H1 (cell line): ENCODE measurements at regions not wholly inside any gene's neighbourhood (a gene's known extent, or its start where the extent isn't known, plus 50 kb on each side); places are given as distances from the start of the nearest gene placed in this dataset.

ENCODE experiments used
- CTCF ChIA-PET: fragments of 300-600 bp; sonication (Branson Sonifier 250); formaldehyde crosslinking; loops from one replicate; lab custom pipeline; 2021; ENCODE audit not compliant: partially characterized antibody; lab: Charles Lee
- POLR2A ChIA-PET: fragments of 300-600 bp; sonication (Branson Sonifier 250); formaldehyde crosslinking; loops from one replicate; lab custom pipeline; 2021; ENCODE audit warnings: inconsistent platforms; ENCODE audit not compliant: partially characterized antibody; lab: Charles Lee
- DNase-seq, 2 experiments: peaks; one replicate each; pipeline versions ENCODE4 v3.0.0 to v3.0.0-alpha.2; 2010 to 2022; ENCODE audit warnings: low spot score in 2 of 2, low read depth in 1 of 2, mixed read lengths in 1 of 2
- FAIRE-seq: peaks from 2 replicates; lab custom pipeline; 2011; peaks lifted over from hg19 to GRCh38; lab: Jason Lieb, UNC
- H2AFZ ChIP-seq: 2 replicates; pipeline ENCODE4 v1.8.1; 2012; ENCODE audit warnings: low read length, inconsistent platforms
- H2AK5ac ChIP-seq: 2 replicates; pipeline ENCODE4 v1.6.1; 2013; ENCODE audit warnings: low read depth, low read length
- H2BK120ac ChIP-seq: replicated peaks from 2 replicates; pipeline ENCODE3; 2013; ENCODE audit warnings: low read depth, low read length, inconsistent platforms
- H2BK12ac ChIP-seq: 2 replicates; pipeline ENCODE4 v1.6.1; 2013; ENCODE audit warnings: low read depth, low read length
- H2BK15ac ChIP-seq: 2 replicates; pipeline ENCODE4 v1.6.1; 2013; ENCODE audit warnings: low read length
- H2BK20ac ChIP-seq: 2 replicates; pipeline ENCODE4 v1.6.1; 2013; ENCODE audit warnings: low read length
- H2BK5ac ChIP-seq: 2 replicates; pipeline ENCODE4 v1.6.1; 2013; ENCODE audit warnings: low read depth, low read length
- H3K14ac ChIP-seq: 2 replicates; pipeline ENCODE4 v1.6.1; 2013; ENCODE audit warnings: inconsistent platforms; ENCODE audit not compliant: insufficient read length
- H3K18ac ChIP-seq: 2 replicates; pipeline ENCODE4 v1.6.1; 2013; ENCODE audit warnings: low read length; ENCODE audit errors: extremely low read depth
- H3K23ac ChIP-seq: 2 replicates; pipeline ENCODE4 v1.6.1; 2013; ENCODE audit warnings: inconsistent platforms; ENCODE audit not compliant: insufficient read length
- H3K23me2 ChIP-seq: 2 replicates; pipeline ENCODE4 v1.6.1; 2013; ENCODE audit warnings: low read depth, low read length
- H3K27ac ChIP-seq: 2 replicates; pipeline ENCODE4 v1.6.1; 2011; ENCODE audit warnings: low read depth, low read length, inconsistent platforms
- H3K27me3 ChIP-seq, 4 experiments: replicated peaks in 1 of 4; 1 replicate in 1 of 4; 2 replicates in 3 of 4; pipeline versions ENCODE4 v1.6.1 to v1.8.1; 2011 to 2013; ENCODE audit warnings: low read length in 3 of 4, mild to moderate bottlenecking in 3 of 4, inconsistent platforms in 2 of 4, mixed read lengths in 2 of 4, moderate library complexity in 1 of 4; ENCODE audit not compliant: control insufficient read depth in 3 of 4, insufficient read depth in 3 of 4; ENCODE audit errors: extremely low read depth in 1 of 4
- H3K36me3 ChIP-seq, 4 experiments: 2 replicates each; pipeline versions ENCODE4 v1.6.1 to v1.8.1; 2011 to 2013; ENCODE audit warnings: mild to moderate bottlenecking in 4 of 4, low read length in 3 of 4, moderate library complexity in 2 of 4, control low read depth in 1 of 4, inconsistent platforms in 1 of 4; ENCODE audit not compliant: insufficient read depth in 4 of 4, control insufficient read depth in 2 of 4
- H3K4ac ChIP-seq: replicated peaks from 2 replicates; pipeline ENCODE3; 2013; ENCODE audit warnings: low read length, low read depth, mixed read lengths, inconsistent platforms; ENCODE audit not compliant: insufficient read length
- H3K4me1 ChIP-seq, 4 experiments: replicated peaks in 1 of 4; 1 replicate in 1 of 4; 2 replicates in 3 of 4; pipeline versions ENCODE4 v1.6.1 to v1.8.1; 2011 to 2013; ENCODE audit warnings: low read length in 3 of 4, inconsistent platforms in 2 of 4, mixed read lengths in 1 of 4; ENCODE audit not compliant: insufficient read depth in 4 of 4, control insufficient read depth in 3 of 4
- H3K4me2 ChIP-seq, 2 experiments: 2 replicates each; pipeline versions ENCODE4 v1.6.1 to v1.8.1; 2011 to 2013; ENCODE audit warnings: low read depth in 2 of 2, low read length in 2 of 2, control low read depth in 1 of 2, inconsistent platforms in 1 of 2, mild to moderate bottlenecking in 1 of 2; ENCODE audit not compliant: insufficient read depth in 1 of 2
- H3K4me3 ChIP-seq, 4 experiments: fragments of 200-600, 300-600 bp in 1 of 4; sonication (generic), shearing (Covaris generic), sonication (Bioruptor Twin) in 1 of 4; 2 replicates each; pipeline versions ENCODE4 v1.5.1 to v1.8.1; 2011 to 2016; ENCODE audit warnings: low read length in 4 of 4, low read depth in 3 of 4, control low read depth in 2 of 4, inconsistent platforms in 2 of 4, mild to moderate bottlenecking in 2 of 4, mixed read lengths in 1 of 4, moderate library complexity in 1 of 4; ENCODE audit not compliant: insufficient read depth in 2 of 4; ENCODE audit errors: extremely low read depth in 1 of 4
- H3K56ac ChIP-seq: replicated peaks from 2 replicates; pipeline ENCODE3; 2013; ENCODE audit warnings: low read depth, mild to moderate bottlenecking, mixed read lengths, low read length, inconsistent platforms; ENCODE audit not compliant: insufficient read length
- H3K79me1 ChIP-seq: 2 replicates; pipeline ENCODE4 v1.6.1; 2013; ENCODE audit warnings: low read depth, low read length, control low read depth
- H3K79me2 ChIP-seq, 2 experiments: 2 replicates each; pipeline versions ENCODE4 v1.6.1 to v1.8.1; 2012 to 2013; ENCODE audit warnings: low read length in 2 of 2, mild to moderate bottlenecking in 2 of 2, inconsistent platforms in 1 of 2; ENCODE audit not compliant: insufficient read depth in 2 of 2, control insufficient read depth in 1 of 2
- H3K9ac ChIP-seq, 4 experiments: replicated peaks in 1 of 4; 1 replicate in 1 of 4; 2 replicates in 3 of 4; pipeline versions ENCODE4 v1.6.1 to v1.8.1; 2011 to 2013; ENCODE audit warnings: low read depth in 3 of 4, low read length in 3 of 4, control low read depth in 2 of 4, mild to moderate bottlenecking in 2 of 4, moderate library complexity in 2 of 4, inconsistent platforms in 1 of 4; ENCODE audit errors: extremely low read depth in 1 of 4
- H3K9me3 ChIP-seq, 2 experiments: 2 replicates each; pipeline versions ENCODE4 v1.6.1 to v1.8.1; 2012 to 2013; ENCODE audit warnings: mild to moderate bottlenecking in 2 of 2, moderate library complexity in 2 of 2, control low read depth in 1 of 2, inconsistent platforms in 1 of 2, low read depth in 1 of 2, low read length in 1 of 2, mixed read lengths in 1 of 2; ENCODE audit not compliant: insufficient read depth in 2 of 2
- H4K20me1 ChIP-seq, 2 experiments: replicated peaks in 1 of 2; 2 replicates each; pipeline versions ENCODE3 to v1.8.1; 2011 to 2013; ENCODE audit warnings: inconsistent platforms in 2 of 2, low read length in 2 of 2, mild to moderate bottlenecking in 1 of 2; ENCODE audit not compliant: insufficient read depth in 2 of 2, control insufficient read depth in 1 of 2
- H4K5ac ChIP-seq: 2 replicates; pipeline ENCODE4 v1.6.1; 2013; ENCODE audit warnings: low read length, low read depth, mixed read lengths, inconsistent platforms; ENCODE audit not compliant: insufficient read length
- H4K8ac ChIP-seq: 2 replicates; pipeline ENCODE4 v1.8.0; 2013; ENCODE audit warnings: mild to moderate bottlenecking, moderate library complexity, low read length, inconsistent platforms; ENCODE audit not compliant: insufficient read depth; ENCODE audit errors: extremely low read depth
- H4K91ac ChIP-seq: replicated peaks from 2 replicates; pipeline ENCODE3; 2013; ENCODE audit warnings: low read length, mixed read lengths, inconsistent platforms; ENCODE audit not compliant: insufficient read length
- BCL11A ChIP-seq, 2 experiments: IDR thresholded peaks; one replicate each; pipeline ENCODE4 v1.6.1; 2011; ENCODE audit warnings: low read depth in 2 of 2, low read length in 2 of 2, mild to moderate bottlenecking in 2 of 2
- MAFK ChIP-seq: IDR thresholded peaks from 2 replicates; pipeline ENCODE4 v1.6.1; 2012; ENCODE audit warnings: low read depth, mild to moderate bottlenecking, improper control_type of control experiment, low read length
- POU5F1 ChIP-seq: IDR thresholded peaks from 2 replicates; pipeline ENCODE4 v1.6.1; 2011; ENCODE audit warnings: low read depth, mild to moderate bottlenecking, low read length, moderate library complexity
- RNF2 ChIP-seq: fragments of 200-900, 300-1000 bp; sonication (generic); IDR thresholded peaks from 2 replicates; pipeline ENCODE4 v1.7.1; 2016; ENCODE audit warnings: borderline replicate concordance, low read depth, mild to moderate bottlenecking, antibody characterized with exemption, low read length; ENCODE audit not compliant: poor library complexity, severe bottlenecking; ENCODE audit errors: missing control alignments
- SP1 ChIP-seq: IDR thresholded peaks from 2 replicates; pipeline ENCODE4 v1.6.1; 2011; ENCODE audit warnings: low read depth, low read length
- TBP ChIP-seq: IDR thresholded peaks from 2 replicates; pipeline ENCODE4 v1.6.1; 2011; ENCODE audit warnings: low read depth, low read length, improper control_type of control experiment
- WGBS, 2 experiments: shearing (Covaris generic) in 1 of 2; methylation state at CpG; one replicate each; pipeline versions ENCODE4 v1.1.6 to v1.1.7; 2013 to 2015; ENCODE audit warnings: low lambda C conversion rate in 2 of 2, mixed read lengths in 2 of 2, inconsistent platforms in 1 of 2, low coverage in 1 of 2, missing lambda C conversion rate in 1 of 2; ENCODE audit not compliant: insufficient replicate concordance in 2 of 2, insufficient coverage in 1 of 2, insufficient read length in 1 of 2; ENCODE audit errors: extremely low coverage in 1 of 2, missing lambda C conversion rate in 1 of 2; 5-methylcytosine and 5-hydroxymethylcytosine counted together

GRCh38 chr11:106461148-106461691 is 383.8 kb downstream of the AASDHPPT start:
- no peak overlapping the region for H2BK12ac ChIP-seq

More at GRCh38 chr11:106461148-106461691, 383.8 kb downstream of the AASDHPPT start:
- Histone ChIP-seq H3K18ac (no peak overlapping the region), H3K4me3 (no peak overlapping the region), H3K79me1 (no peaks in the 10 kb centered on the region), H2BK15ac (no peak overlapping the region), H2BK20ac (no peak overlapping the region), H2AK5ac (no peak overlapping the region), H4K5ac (no peak overlapping the region), H3K23ac (no peak overlapping the region), H3K4ac (no peak overlapping the region), H2BK120ac (no peak overlapping the region)
- 96% methylated on average over 5 of the region's 5 CpGs; no CpG with 5 or more reads in 1 of the 2 experiments for WGBS, 2 experiments
- POLR2A ChIA-PET = no interaction called here
- no peak for FAIRE-seq
- TF ChIP-seq RNF2 = no peak
- TF ChIP-seq SP1 = no peak
- no peak for TF ChIP-seq MAFK
- TF ChIP-seq POU5F1 = no peak
- TF ChIP-seq BCL11A (IDR thresholded peaks at IDR 0.05; ENCODE audit: low read depth in 2 of 2, low read length in 2 of 2) = no peak
- no peak for TF ChIP-seq TBP
- TF ChIP-seq, all 59 proteins: peak for 0
- H4K20me1 ChIP-seq = no peaks in the 10 kb centered on the region
- H3K36me3 ChIP-seq = no peaks in the 10 kb centered on the region; a peak in 1 of 8 replicates
- no peak overlapping the region for H3K56ac ChIP-seq
- H4K91ac ChIP-seq = no peak overlapping the region
- no peaks in the 10 kb centered on the region for H3K9me3 ChIP-seq
- no peak overlapping the region for H2BK5ac ChIP-seq
- H3K9ac ChIP-seq = no peak overlapping the region
- DNase-seq = no peak
- no peak overlapping the region for H3K4me2 ChIP-seq
- no peaks in the 10 kb centered on the region; a peak in 1 of 7 replicates for H3K4me1 ChIP-seq
- H3K79me2 ChIP-seq = no peaks in the 10 kb centered on the region
- H3K27me3 ChIP-seq = no peaks in the 10 kb centered on the region
- H3K14ac ChIP-seq = no peak overlapping the region
- H2AFZ ChIP-seq = no peak overlapping the region
- no peaks in the 10 kb centered on the region for H3K23me2 ChIP-seq
- no peak overlapping the region for H4K8ac ChIP-seq
- H3K27ac ChIP-seq = no peak overlapping the region
- CTCF ChIA-PET = no interaction called here
